PC-3 (cell line): ENCODE measurements at regions not wholly inside any gene's neighbourhood (a gene's known extent, or its start where the extent isn't known, plus 50 kb on each side); places are given as distances from the start of the nearest gene placed in this dataset.
"Not testable (repeated sequence)": the region's sequence is repeated elsewhere in the genome, so short reads cannot be mapped to it uniquely, and the experiment has no call there.

Experiments
- ATAC-seq: fragments of 200-7000 bp; cut with Tn5 transposase; 2 replicates; pipeline ENCODE4 v1.9.1; 2020; ENCODE audit warnings: mild to moderate bottlenecking, moderate library complexity
- BruUV-seq: library from RNA; stranded (reverse); fragments of 400-500 nt; replicated peaks from 2 replicates; lab custom pipeline; 2021; lab: Mats Ljungman, UMichigan
- CTCF ChIA-PET: fragments of 300-600 bp; sonication (Branson Sonifier 250); formaldehyde crosslinking; loops from one replicate; lab custom pipeline; 2022; ENCODE audit warnings: antibody characterized with exemption; lab: Charles Lee
- POLR2A ChIA-PET: fragments of 300-600 bp; sonication (Branson Sonifier 250); formaldehyde crosslinking; loops from one replicate; lab custom pipeline; 2022; ENCODE audit warnings: antibody characterized with exemption; ENCODE audit not compliant: unreplicated experiment; lab: Charles Lee
- DNase-seq: peaks from one replicate; pipeline ENCODE4 v3.0.0-alpha.2; 2015
- H2AFZ ChIP-seq: fragments of 300-600 bp; sonication (generic); 2 replicates; pipeline ENCODE4 v1.6.0; 2016; ENCODE audit warnings: antibody characterized with exemption, low read length
- H3F3A ChIP-seq: fragments of 300-600 bp; sonication (generic); one replicate; pipeline ENCODE4 v1.6.0; 2017; ENCODE audit warnings: antibody characterized with exemption, low read length, control low read depth, mild to moderate bottlenecking; ENCODE audit not compliant: unreplicated experiment
- H3K27ac ChIP-seq: fragments of 300-600 bp; sonication (generic); 2 replicates; pipeline ENCODE4 v1.5.1; 2016; ENCODE audit warnings: mild to moderate bottlenecking, low read length
- H3K27me3 ChIP-seq: fragments of 300-600 bp; sonication (generic); 2 replicates; pipeline ENCODE4 v1.6.1; 2016; ENCODE audit warnings: low read length, mixed read lengths
- H3K36me3 ChIP-seq: fragments of 300-600 bp; sonication (generic); 2 replicates; pipeline ENCODE4 v1.6.1; 2016; ENCODE audit warnings: low read depth, mixed run types, low read length, mixed read lengths
- H3K4me1 ChIP-seq: fragments of 300-600 bp; sonication (generic); 2 replicates; pipeline ENCODE4 v1.5.1; 2016; ENCODE audit warnings: low read length; ENCODE audit not compliant: insufficient read depth
- H3K4me2 ChIP-seq: fragments of 300-600 bp; sonication (generic); 2 replicates; pipeline ENCODE4 v1.6.0; 2016; ENCODE audit warnings: low read length
- H3K4me3 ChIP-seq: fragments of 300-600 bp; sonication (generic); 2 replicates; pipeline ENCODE4 v1.5.1; 2016; ENCODE audit warnings: mild to moderate bottlenecking, low read length, mixed read lengths
- H3K79me2 ChIP-seq: fragments of 300-600 bp; sonication (generic); 2 replicates; pipeline ENCODE4 v1.6.1; 2017; ENCODE audit warnings: low read length, mixed read lengths
- H3K9ac ChIP-seq: fragments of 300-600 bp; sonication (generic); 2 replicates; pipeline ENCODE4 v1.6.0; 2016; ENCODE audit warnings: mild to moderate bottlenecking, low read length
- H3K9me2 ChIP-seq: fragments of 300-600 bp; sonication (generic); replicated peaks from 2 replicates; pipeline ENCODE4 v1.6.1; 2016; ENCODE audit warnings: mixed run types, low read length, mixed read lengths
- H3K9me3 ChIP-seq: fragments of 300-600 bp; sonication (generic); 2 replicates; pipeline ENCODE4 v1.6.1; 2016; ENCODE audit warnings: low read length, mixed read lengths
- H4K20me1 ChIP-seq: fragments of 300-600 bp; sonication (generic); 2 replicates; pipeline ENCODE4 v1.6.1; 2016; ENCODE audit warnings: low read length, mixed read lengths
- EZH2 ChIP-seq: fragments of 300-600 bp; sonication (generic); IDR thresholded peaks from one replicate; pipeline ENCODE4 v1.6.1; 2017; ENCODE audit warnings: antibody characterized with exemption, mild to moderate bottlenecking, low read length; ENCODE audit not compliant: unreplicated experiment
- EZH2phosphoT487 ChIP-seq: fragments of 300-600 bp; sonication (generic); IDR thresholded peaks from 2 replicates; pipeline ENCODE4 v1.6.1; 2018; ENCODE audit warnings: mild to moderate bottlenecking, antibody characterized with exemption, low read length, borderline replicate concordance
- intact Hi-C: fragments of 100-400 bp; cut with micrococcal nuclease; formaldehyde crosslinking; loops from 2 replicates; pipeline ENCODE4 v1.9.0; 2023
- TF ChIP-seq, protein P1 (sequence below): fragments of 300-600 bp; sonication (generic); conservative IDR thresholded peaks from 2 replicates; pipeline ENCODE4 v1.5.1; 2017; ENCODE audit warnings: antibody characterized with exemption, low read depth, mild to moderate bottlenecking, low read length

GRCh38 chr5:85375525-85375924, 990.8 kb upstream of the EDIL3 start:
- H3K27me3 ChIP-seq = peaks cover 12% of the 10 kb centered on the region
- CTCF ChIA-PET = no interaction called here
- POLR2A ChIA-PET = no interaction called here
- no TSS peak for BruUV-seq
- no peak for TF ChIP-seq EZH2
- TF ChIP-seq, protein P1, sequence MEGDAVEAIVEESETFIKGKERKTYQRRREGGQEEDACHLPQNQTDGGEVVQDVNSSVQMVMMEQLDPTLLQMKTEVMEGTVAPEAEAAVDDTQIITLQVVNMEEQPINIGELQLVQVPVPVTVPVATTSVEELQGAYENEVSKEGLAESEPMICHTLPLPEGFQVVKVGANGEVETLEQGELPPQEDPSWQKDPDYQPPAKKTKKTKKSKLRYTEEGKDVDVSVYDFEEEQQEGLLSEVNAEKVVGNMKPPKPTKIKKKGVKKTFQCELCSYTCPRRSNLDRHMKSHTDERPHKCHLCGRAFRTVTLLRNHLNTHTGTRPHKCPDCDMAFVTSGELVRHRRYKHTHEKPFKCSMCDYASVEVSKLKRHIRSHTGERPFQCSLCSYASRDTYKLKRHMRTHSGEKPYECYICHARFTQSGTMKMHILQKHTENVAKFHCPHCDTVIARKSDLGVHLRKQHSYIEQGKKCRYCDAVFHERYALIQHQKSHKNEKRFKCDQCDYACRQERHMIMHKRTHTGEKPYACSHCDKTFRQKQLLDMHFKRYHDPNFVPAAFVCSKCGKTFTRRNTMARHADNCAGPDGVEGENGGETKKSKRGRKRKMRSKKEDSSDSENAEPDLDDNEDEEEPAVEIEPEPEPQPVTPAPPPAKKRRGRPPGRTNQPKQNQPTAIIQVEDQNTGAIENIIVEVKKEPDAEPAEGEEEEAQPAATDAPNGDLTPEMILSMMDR = no peak
- TF ChIP-seq EZH2phosphoT487 = no peak
- intact Hi-C loops = no loop called here
- H3K4me3 ChIP-seq = no peak overlapping the region
- H3K4me1 ChIP-seq = no peaks in the 10 kb centered on the region
- no peaks in the 10 kb centered on the region for H3K9me3 ChIP-seq
- no peaks in the 10 kb centered on the region for H3K9me2 ChIP-seq
- ATAC-seq (no peak), DNase-seq (no peak)
- no peaks in the 10 kb centered on the region for H3K36me3 ChIP-seq
- H2AFZ ChIP-seq = no peak overlapping the region
- H4K20me1 ChIP-seq = no peaks in the 10 kb centered on the region
- H3K27ac ChIP-seq = no peak overlapping the region
- no peak overlapping the region for H3K4me2 ChIP-seq
- no peak overlapping the region for H3K9ac ChIP-seq
- no peaks in the 10 kb centered on the region for H3F3A ChIP-seq
- H3K79me2 ChIP-seq = no peaks in the 10 kb centered on the region

GRCh38 chr5:85388770-85389169, 1004.1 kb upstream of the EDIL3 start:
- intact Hi-C loops = no loop called here
- Histone ChIP-seq H3K79me2 (no peaks in the 10 kb centered on the region), H3K9ac (no peak overlapping the region), H3K4me2 (no peak overlapping the region), H3K9me3 (no peaks in the 10 kb centered on the region), H2AFZ (no peak overlapping the region), H4K20me1 (no peaks in the 10 kb centered on the region), H3F3A (no peaks in the 10 kb centered on the region), H3K4me3 (no peak overlapping the region), H3K9me2 (no peaks in the 10 kb centered on the region), H3K27me3 (peaks cover 16% of the 10 kb centered on the region; the same call in 1 of the 2 replicates), H3K27ac (no peak overlapping the region), H3K4me1 (no peaks in the 10 kb centered on the region), H3K36me3 (no peaks in the 10 kb centered on the region)
- BruUV-seq = no TSS peak
- DNase-seq = no peak
- ChIA-PET CTCF (no interaction called here), POLR2A (no interaction called here)
- ATAC-seq = no peak
- TF ChIP-seq EZH2phosphoT487 = no peak
- no peak for TF ChIP-seq EZH2
- TF ChIP-seq, protein P1 = no peak

DNA sequence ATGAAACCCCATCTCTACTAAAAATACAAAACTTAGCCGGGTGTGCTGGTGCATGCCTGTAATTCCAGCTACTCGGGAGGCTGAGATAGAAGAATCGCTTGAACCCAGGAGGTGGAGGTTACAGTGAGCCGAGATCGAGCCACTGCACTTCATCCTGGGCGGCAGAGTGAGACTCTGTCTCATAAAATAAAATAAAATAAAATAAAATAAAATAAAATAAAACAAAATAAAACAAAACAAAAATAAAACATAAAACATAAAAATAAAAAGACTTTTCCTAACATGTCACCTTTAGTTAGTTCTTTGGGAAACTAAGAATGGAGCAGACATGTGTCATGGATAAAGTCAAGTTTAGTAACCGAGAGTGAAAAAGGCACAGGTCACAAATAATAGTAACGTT, 1007.6 kb upstream of the EDIL3 start:
- H3K27ac ChIP-seq, H3F3A ChIP-seq, H3K4me2 ChIP-seq, H3K36me3 ChIP-seq, H4K20me1 ChIP-seq, ATAC-seq, H3K4me1 ChIP-seq, BruUV-seq, H2AFZ ChIP-seq, intact Hi-C loops, H3K79me2 ChIP-seq, H3K9ac ChIP-seq, H3K9me2 ChIP-seq, CTCF ChIA-PET, H3K9me3 ChIP-seq, H3K4me3 ChIP-seq, DNase-seq, POLR2A ChIA-PET: not testable (repeated sequence)
- peaks cover 35% of the 10 kb centered on the region for H3K27me3 ChIP-seq
